ENCODE measurements at regions not wholly inside any gene's neighbourhood (a gene's known extent, or its start where the extent isn't known, plus 50 kb on each side); places are given as distances from the start of the nearest gene placed in this dataset.

GRCh38 chr13:88926890-88927502 is 1255.8 kb downstream of the SLITRK5 start:
- no peaks in the 10 kb centered on the region for H3K36me3 Mint-ChIP-seq (ENCODE audit: low read depth)
- H3K4me3 Mint-ChIP-seq: no peak overlapping the region
- H3K27ac Mint-ChIP-seq: no peak overlapping the region
- ATAC-seq (replicated peaks): no peak
- H3K4me1 Mint-ChIP-seq: no peaks in the 10 kb centered on the region
- H3K9me3 Mint-ChIP-seq: peaks cover 3% of the 10 kb centered on the region
- no peaks in the 10 kb centered on the region for H3K27me3 Mint-ChIP-seq

GRCh38 chr13:88932950-88933349 is 1261.8 kb downstream of the SLITRK5 start:
- Mint-ChIP-seq H3K4me1 (no peaks in the 10 kb centered on the region), H3K36me3 (ENCODE audit: low read depth) (no peaks in the 10 kb centered on the region), H3K9me3 (peaks cover 3% of the 10 kb centered on the region), H3K4me3 (no peak overlapping the region), H3K27me3 (no peaks in the 10 kb centered on the region), H3K27ac (no peak overlapping the region)
- no peak for ATAC-seq (replicated peaks)

- no peaks in the 10 kb centered on the region for H3K36me3 Mint-ChIP-seq (ENCODE audit: low read depth)
- peaks cover 8% of the 10 kb centered on the region for H3K9me3 Mint-ChIP-seq
- H3K4me1 Mint-ChIP-seq: no peaks in the 10 kb centered on the region
- H3K27ac Mint-ChIP-seq: no peak overlapping the region
- H3K27me3 Mint-ChIP-seq: no peaks in the 10 kb centered on the region
- no peak for ATAC-seq (replicated peaks)
- no peak overlapping the region for H3K4me3 Mint-ChIP-seq
Observed at GRCh38 chr13:88937384-88937783, 1266.2 kb downstream of the SLITRK5 start.

DNA sequence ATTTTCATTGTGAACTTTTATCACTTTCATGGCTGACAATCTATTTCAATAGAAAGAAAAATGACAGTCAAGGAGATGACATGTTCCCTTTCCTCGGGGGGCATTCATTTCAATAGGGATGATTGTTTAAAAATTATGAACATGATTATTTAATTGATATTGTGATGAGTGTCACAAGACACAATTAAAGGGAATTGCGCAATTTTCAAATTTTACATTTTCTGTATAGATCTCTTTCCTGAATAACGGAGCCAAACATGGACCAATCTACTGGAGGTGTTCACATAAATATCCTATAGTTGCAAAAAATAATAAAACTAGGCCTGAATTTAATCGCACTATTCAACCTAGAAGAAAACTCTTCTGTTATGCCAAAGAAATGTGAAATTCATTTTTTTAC is 1274.6 kb downstream of the SLITRK5 start:
- H3K27ac Mint-ChIP-seq: no peak overlapping the region
- no peaks in the 10 kb centered on the region for H3K27me3 Mint-ChIP-seq
- no peak overlapping the region for H3K4me3 Mint-ChIP-seq
- peaks cover 15% of the 10 kb centered on the region for H3K9me3 Mint-ChIP-seq
- H3K4me1 Mint-ChIP-seq: no peaks in the 10 kb centered on the region
- ATAC-seq (replicated peaks): no peak
- H3K36me3 Mint-ChIP-seq (ENCODE audit: low read depth): no peaks in the 10 kb centered on the region

- H3K36me3 Mint-ChIP-seq (ENCODE audit: low read depth): no peaks in the 10 kb centered on the region
- H3K4me1 Mint-ChIP-seq: no peaks in the 10 kb centered on the region
- no peak overlapping the region for H3K27ac Mint-ChIP-seq
- no peaks in the 10 kb centered on the region for H3K27me3 Mint-ChIP-seq
- H3K4me3 Mint-ChIP-seq: no peak overlapping the region
- no peak for ATAC-seq (replicated peaks)
- H3K9me3 Mint-ChIP-seq: peaks cover 17% of the 10 kb centered on the region
Observed at GRCh38 chr13:88948501-88948900, 1277.3 kb downstream of the SLITRK5 start.

GRCh38 chr13:88958821-88959220 is 1287.7 kb downstream of the SLITRK5 start:
- H3K27ac Mint-ChIP-seq: no peak overlapping the region
- H3K4me3 Mint-ChIP-seq: no peak overlapping the region
- no peaks in the 10 kb centered on the region for H3K36me3 Mint-ChIP-seq (ENCODE audit: low read depth)
- no peaks in the 10 kb centered on the region for H3K4me1 Mint-ChIP-seq
- no peak for ATAC-seq (replicated peaks)
- peaks cover 11% of the 10 kb centered on the region for H3K9me3 Mint-ChIP-seq
- no peaks in the 10 kb centered on the region for H3K27me3 Mint-ChIP-seq

GRCh38 chr13:88976466-88976865 is 1305.3 kb downstream of the SLITRK5 start:
- Mint-ChIP-seq H3K36me3 (ENCODE audit: low read depth) (no peaks in the 10 kb centered on the region), H3K27ac (no peak overlapping the region), H3K9me3 (peaks cover 11% of the 10 kb centered on the region), H3K4me3 (no peak overlapping the region), H3K27me3 (no peaks in the 10 kb centered on the region), H3K4me1 (no peaks in the 10 kb centered on the region)
- ATAC-seq (replicated peaks): no peak

GRCh38 chr13:88978607-88979006 is 1307.4 kb downstream of the SLITRK5 start:
- Mint-ChIP-seq H3K4me3 (no peak overlapping the region), H3K4me1 (no peaks in the 10 kb centered on the region), H3K36me3 (ENCODE audit: low read depth) (no peaks in the 10 kb centered on the region), H3K9me3 (peaks cover 9% of the 10 kb centered on the region), H3K27me3 (no peaks in the 10 kb centered on the region), H3K27ac (no peak overlapping the region)
- ATAC-seq (replicated peaks): no peak

DNA sequence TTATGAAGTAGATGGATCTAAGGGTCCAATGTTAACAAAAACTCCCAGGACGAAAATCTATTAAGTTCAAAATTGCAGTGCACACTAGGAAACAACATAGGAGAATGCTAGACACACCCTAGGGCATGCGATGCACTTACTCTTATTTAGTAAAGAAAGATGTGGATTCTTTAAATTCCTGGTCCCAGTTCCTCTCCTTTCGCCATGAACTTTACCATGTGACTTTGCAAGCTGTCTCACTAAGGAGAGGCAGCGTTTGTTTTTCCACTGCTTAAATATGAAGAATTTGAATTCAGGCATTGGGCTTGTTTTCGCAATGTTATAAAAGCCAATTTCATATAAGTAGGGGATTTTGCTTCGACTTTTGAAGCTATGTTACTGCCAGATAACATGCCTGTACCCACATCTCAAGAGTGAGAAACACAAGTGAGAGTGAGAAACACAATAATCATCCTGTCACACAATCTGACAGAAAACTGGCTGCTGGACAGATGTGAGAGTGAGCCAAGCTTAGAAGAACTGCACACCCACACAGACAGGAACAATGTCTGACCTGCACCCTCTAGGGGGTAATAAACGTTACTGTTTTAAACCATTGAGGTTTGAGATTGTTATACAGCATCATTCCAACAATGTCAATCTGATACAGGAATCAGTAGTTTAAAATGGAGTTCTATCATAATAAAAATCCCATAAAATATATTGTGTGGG is 1308.4 kb downstream of the SLITRK5 start:
- ATAC-seq (replicated peaks): no peak
- no peak overlapping the region for H3K27ac Mint-ChIP-seq

DNA sequence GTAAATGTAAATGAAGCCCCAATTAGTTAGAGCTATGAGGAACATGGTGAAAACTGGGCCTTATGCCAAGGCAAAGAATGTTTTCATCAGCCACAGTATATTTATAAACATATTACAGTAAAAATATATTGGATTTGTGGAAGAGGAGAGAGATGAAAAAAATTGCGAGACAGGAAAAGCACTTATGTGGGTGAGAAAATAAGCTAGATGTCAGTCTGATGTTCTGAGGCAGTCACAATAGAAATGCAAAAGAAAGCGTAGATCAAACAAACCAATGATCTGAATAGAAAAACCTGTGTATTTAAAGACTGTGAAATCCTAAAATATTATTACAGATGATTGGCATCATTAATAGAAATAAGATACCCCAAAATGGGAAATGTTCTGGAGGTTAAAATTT is 1332.5 kb downstream of the SLITRK5 start:
- Mint-ChIP-seq H3K27me3 (no peaks in the 10 kb centered on the region), H3K4me1 (no peaks in the 10 kb centered on the region), H3K36me3 (ENCODE audit: low read depth) (no peaks in the 10 kb centered on the region), H3K4me3 (no peak overlapping the region), H3K27ac (no peak overlapping the region), H3K9me3 (peaks cover 11% of the 10 kb centered on the region)
- ATAC-seq (replicated peaks): no peak

More for the DNA sequence above, 1308.4 kb downstream of the SLITRK5 start:
- Mint-ChIP-seq H3K27me3 (no peaks in the 10 kb centered on the region), H3K9me3 (peaks cover 9% of the 10 kb centered on the region), H3K4me1 (no peaks in the 10 kb centered on the region), H3K4me3 (no peak overlapping the region), H3K36me3 (ENCODE audit: low read depth) (no peaks in the 10 kb centered on the region)

GRCh38 chr13:89011615-89012014 is 1340.4 kb downstream of the SLITRK5 start:
- Mint-ChIP-seq H3K9me3 (peaks cover 17% of the 10 kb centered on the region), H3K27ac (no peak overlapping the region), H3K4me3 (no peak overlapping the region), H3K36me3 (ENCODE audit: low read depth) (no peaks in the 10 kb centered on the region), H3K27me3 (no peaks in the 10 kb centered on the region), H3K4me1 (no peaks in the 10 kb centered on the region)
- no peak for ATAC-seq (replicated peaks)

GRCh38 chr13:89027694-89028306 is 1356.6 kb downstream of the SLITRK5 start:
- H3K4me1 Mint-ChIP-seq: no peaks in the 10 kb centered on the region
- H3K27me3 Mint-ChIP-seq: no peaks in the 10 kb centered on the region
- H3K27ac Mint-ChIP-seq: no peak overlapping the region
- peak; percentile 57 for ATAC-seq (replicated peaks)
- H3K4me3 Mint-ChIP-seq: no peak overlapping the region
- H3K9me3 Mint-ChIP-seq: peaks cover 19% of the 10 kb centered on the region
- no peaks in the 10 kb centered on the region for H3K36me3 Mint-ChIP-seq (ENCODE audit: low read depth)

- H3K9me3 Mint-ChIP-seq: peaks cover 22% of the 10 kb centered on the region
- no peak overlapping the region for H3K4me3 Mint-ChIP-seq
- H3K4me1 Mint-ChIP-seq: no peaks in the 10 kb centered on the region
- H3K27ac Mint-ChIP-seq: no peak overlapping the region
- H3K27me3 Mint-ChIP-seq: no peaks in the 10 kb centered on the region
- peak; percentile 24 for ATAC-seq (replicated peaks)
- no peaks in the 10 kb centered on the region for H3K36me3 Mint-ChIP-seq (ENCODE audit: low read depth)
Observed at GRCh38 chr13:89029062-89029461, 1357.9 kb downstream of the SLITRK5 start.

DNA sequence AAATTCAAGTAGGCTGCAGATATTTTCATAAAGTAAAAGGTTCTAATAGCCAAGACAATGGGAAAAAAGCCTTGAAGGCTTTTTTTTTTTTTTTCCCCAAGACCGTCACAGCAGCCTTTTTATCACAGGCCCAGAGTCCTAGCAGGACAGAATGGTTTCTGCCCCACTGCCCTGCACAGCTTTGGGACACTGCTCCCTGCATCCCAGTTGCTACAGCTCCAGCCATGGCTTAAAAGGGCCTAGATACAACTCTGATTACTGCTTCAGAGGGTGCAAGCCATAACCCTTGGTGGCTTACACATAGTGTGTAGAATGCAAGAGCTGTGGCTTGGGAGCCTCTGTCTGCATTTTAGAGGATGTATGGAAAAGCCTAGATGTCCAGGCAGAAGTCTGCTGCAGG is 1362.8 kb downstream of the SLITRK5 start:
- no peak overlapping the region for H3K27ac Mint-ChIP-seq
- no peak overlapping the region for H3K4me3 Mint-ChIP-seq
- H3K36me3 Mint-ChIP-seq (ENCODE audit: low read depth): no peaks in the 10 kb centered on the region
- no peaks in the 10 kb centered on the region for H3K27me3 Mint-ChIP-seq
- ATAC-seq (replicated peaks): no peak
- no peaks in the 10 kb centered on the region for H3K4me1 Mint-ChIP-seq
- H3K9me3 Mint-ChIP-seq: peaks cover 7% of the 10 kb centered on the region

GRCh38 chr13:89052699-89053098 is 1381.5 kb downstream of the SLITRK5 start:
- Mint-ChIP-seq H3K4me3 (no peak overlapping the region), H3K9me3 (peaks cover 16% of the 10 kb centered on the region), H3K27me3 (no peaks in the 10 kb centered on the region), H3K36me3 (ENCODE audit: low read depth) (no peaks in the 10 kb centered on the region), H3K27ac (no peak overlapping the region), H3K4me1 (no peaks in the 10 kb centered on the region)
- no peak for ATAC-seq (replicated peaks)

Data from activated T-helper 17 cell treated with anti-CD3 and anti-CD28 coated beads, Interleukin-2, amount 50 U/mL, for 72 hours (primary cell).